ENCODE measurements at regions not wholly inside any gene's neighbourhood (a gene's known extent, or its start where the extent isn't known, plus 50 kb on each side); places are given as distances from the start of the nearest gene placed in this dataset.

DNA sequence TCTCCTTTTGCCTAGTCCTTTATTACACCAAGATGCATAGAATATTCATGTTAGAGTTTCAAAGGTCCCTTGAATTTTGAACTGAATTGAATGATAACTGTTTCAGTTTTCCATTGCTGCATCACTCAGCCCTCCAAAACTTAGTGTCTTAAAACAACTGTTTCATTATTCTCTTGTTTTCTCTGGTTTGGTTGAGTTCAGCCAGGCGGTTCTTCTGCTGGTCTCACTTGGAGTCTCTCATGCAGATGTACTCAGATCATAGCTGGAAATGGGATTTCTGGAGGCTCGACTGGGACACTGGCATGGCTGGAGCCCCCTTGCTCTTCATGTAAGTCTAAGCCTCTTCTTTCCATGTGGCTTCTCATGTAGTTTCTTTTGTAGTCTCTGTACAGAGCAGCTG lies 107.2 kb upstream of the MKI67 start:
- Histone ChIP-seq H3K9me3 (ENCODE audit: control insufficient read depth in 1 of 2, low read length in 2 of 2) (peaks cover 0 to 9% of the 10 kb centered on the region in 2 donors), H3K4me3 (ENCODE audit: low read length in 2 of 2) (no peak overlapping the region), H3K36me3 (ENCODE audit: insufficient read depth, low read length) (no peaks in the 10 kb centered on the region), H3K27ac (ENCODE audit: low read depth, low read length) (no peak overlapping the region), H3K4me1 (ENCODE audit: insufficient read depth, low read length) (no peaks in the 10 kb centered on the region), H3K27me3 (ENCODE audit: insufficient read depth, low read length) (no peaks in the 10 kb centered on the region)
- Mint-ChIP-seq H3K9me3 (peaks cover 8 to 19% (median 14%) of the 10 kb centered on the region in 8 donors), H3K27me3 (peaks cover 2 to 3% of the 10 kb centered on the region in 2 donors), H3K4me1 (no peaks in the 10 kb centered on the region), H3K4me3 (no peak overlapping the region), H3K36me3 (peaks cover 15 to 19% of the 10 kb centered on the region in 2 donors), H3K27ac (peak overlapping the region in 1 of 7 donors; percentile 26)
- DNase-seq = no peak
- intact Hi-C loops (cut with micrococcal nuclease) = no loop called here
- CTCF ChIA-PET (ENCODE audit: partially characterized antibody) = no interaction called here
- POLR2A ChIA-PET (ENCODE audit: partially characterized antibody) = no interaction called here

DNA sequence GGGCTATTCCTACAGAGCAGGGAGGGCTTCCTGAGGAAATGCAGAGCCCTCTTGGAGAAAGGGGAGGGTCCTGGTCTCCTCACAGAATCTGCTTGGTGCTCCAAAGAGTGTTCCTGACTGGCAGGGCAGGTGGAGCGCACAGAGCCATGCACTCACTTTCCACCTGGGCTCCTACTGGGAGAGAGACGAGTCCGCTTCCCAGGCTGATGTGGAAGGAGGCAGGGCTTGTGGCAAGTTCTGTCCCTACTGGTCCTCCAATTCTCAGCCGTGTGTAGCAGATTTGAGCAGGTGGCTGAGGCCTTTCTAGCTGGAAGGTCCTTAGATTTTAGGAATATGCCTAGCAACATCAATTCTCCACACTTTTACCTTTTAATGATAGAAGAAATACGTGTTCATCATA lies 111.5 kb upstream of the MKI67 start:
- Histone ChIP-seq H3K4me1 (ENCODE audit: insufficient read depth, low read length) (no peaks in the 10 kb centered on the region), H3K36me3 (ENCODE audit: insufficient read depth, low read length) (no peaks in the 10 kb centered on the region), H3K4me3 (ENCODE audit: low read length in 2 of 2) (no peak overlapping the region), H3K9me3 (ENCODE audit: control insufficient read depth in 1 of 2, low read length in 2 of 2) (peaks cover 0 to 9% of the 10 kb centered on the region in 2 donors), H3K27ac (ENCODE audit: low read depth, low read length) (no peak overlapping the region), H3K27me3 (ENCODE audit: insufficient read depth, low read length) (no peaks in the 10 kb centered on the region)
- H3K4me1 Mint-ChIP-seq = no peaks in the 10 kb centered on the region
- H3K36me3 Mint-ChIP-seq = peaks cover 12 to 19% of the 10 kb centered on the region in 2 donors
- no peak overlapping the region for H3K27ac Mint-ChIP-seq
- ChIA-PET CTCF (ENCODE audit: partially characterized antibody) (no interaction called here), POLR2A (ENCODE audit: partially characterized antibody) (no interaction called here)
- intact Hi-C loops (cut with micrococcal nuclease) = no loop called here
- H3K9me3 Mint-ChIP-seq = peaks cover 6 to 17% (median 11%) of the 10 kb centered on the region in 8 donors
- peaks cover 0 to 2% of the 10 kb centered on the region in 2 donors for H3K27me3 Mint-ChIP-seq
- no peak for DNase-seq
- H3K4me3 Mint-ChIP-seq = no peak overlapping the region

DNA sequence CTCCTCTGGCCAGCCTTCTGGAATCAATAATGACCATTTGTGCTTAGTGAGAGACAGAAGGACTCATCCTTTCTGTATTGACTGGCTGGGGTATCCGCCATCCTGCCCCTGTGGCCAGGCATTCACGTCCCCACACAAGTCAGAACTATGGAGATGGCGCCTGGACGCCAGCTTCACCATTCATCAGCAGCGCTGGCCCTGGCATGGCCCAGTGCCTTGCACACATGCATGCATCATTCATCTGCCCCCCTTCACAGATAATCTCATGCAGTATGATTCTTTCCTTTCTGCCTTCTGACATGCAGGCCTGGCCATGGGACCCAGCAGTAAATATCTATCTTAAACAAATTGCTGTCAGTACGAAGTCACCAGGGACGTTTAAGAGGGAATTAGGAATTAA lies 114.8 kb upstream of the MKI67 start:
- H3K27me3 Mint-ChIP-seq = peaks cover 0 to 5% of the 10 kb centered on the region in 2 donors
- H3K9me3 Mint-ChIP-seq = peaks cover 0 to 3% (median 0%) of the 10 kb centered on the region in 8 donors
- H3K27ac ChIP-seq (ENCODE audit: low read depth, low read length) = no peak overlapping the region
- no peaks in the 10 kb centered on the region for H3K4me1 Mint-ChIP-seq
- H3K27ac Mint-ChIP-seq = no peak overlapping the region
- H3K4me3 ChIP-seq (ENCODE audit: low read length in 2 of 2) = no peak overlapping the region
- POLR2A ChIA-PET (ENCODE audit: partially characterized antibody) = no interaction called here
- no peak overlapping the region for H3K4me3 Mint-ChIP-seq
- H3K9me3 ChIP-seq (ENCODE audit: control insufficient read depth in 1 of 2, low read length in 2 of 2) = no peaks in the 10 kb centered on the region
- intact Hi-C loops (cut with micrococcal nuclease) = no loop called here
- no peak for DNase-seq
- no peaks in the 10 kb centered on the region for H3K27me3 ChIP-seq (ENCODE audit: insufficient read depth, low read length)
- CTCF ChIA-PET (ENCODE audit: partially characterized antibody) = no interaction called here
- no peaks in the 10 kb centered on the region for H3K36me3 ChIP-seq (ENCODE audit: insufficient read depth, low read length)
- H3K36me3 Mint-ChIP-seq = peaks cover 0 to 3% of the 10 kb centered on the region in 2 donors
- no peaks in the 10 kb centered on the region for H3K4me1 ChIP-seq (ENCODE audit: insufficient read depth, low read length)

DNA sequence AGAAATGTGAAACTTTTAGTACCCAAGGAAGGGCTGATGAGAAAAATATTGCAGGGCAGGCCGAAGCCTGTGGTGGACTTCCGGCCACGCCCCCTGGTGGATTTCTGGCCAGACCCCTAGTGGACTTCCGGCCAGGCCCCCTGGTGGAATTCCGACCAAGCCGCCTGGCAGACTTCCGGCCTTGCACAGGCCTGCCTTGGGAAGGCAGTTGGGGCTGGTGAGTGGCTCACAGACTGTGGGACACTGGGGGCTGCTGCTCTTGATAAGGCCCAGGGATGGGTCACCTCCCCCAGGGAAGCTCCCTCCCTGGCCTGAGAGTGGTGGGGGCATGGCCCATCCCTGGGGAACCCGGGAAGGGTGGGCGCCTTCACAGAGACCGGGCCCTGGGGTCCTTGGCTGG lies 116.4 kb upstream of the MKI67 start:
- Mint-ChIP-seq H3K27ac (no peak overlapping the region), H3K4me3 (no peak overlapping the region), H3K4me1 (no peaks in the 10 kb centered on the region), H3K9me3 (peaks cover 0 to 3% (median 0%) of the 10 kb centered on the region in 8 donors), H3K27me3 (peaks cover 0 to 3% of the 10 kb centered on the region in 2 donors), H3K36me3 (no peaks in the 10 kb centered on the region)
- Histone ChIP-seq H3K27me3 (ENCODE audit: insufficient read depth, low read length) (no peaks in the 10 kb centered on the region), H3K27ac (ENCODE audit: low read depth, low read length) (no peak overlapping the region), H3K9me3 (ENCODE audit: control insufficient read depth in 1 of 2, low read length in 2 of 2) (no peaks in the 10 kb centered on the region), H3K4me3 (ENCODE audit: low read length in 2 of 2) (no peak overlapping the region), H3K4me1 (ENCODE audit: insufficient read depth, low read length) (no peaks in the 10 kb centered on the region), H3K36me3 (ENCODE audit: insufficient read depth, low read length) (no peaks in the 10 kb centered on the region)
- DNase-seq = no peak
- ChIA-PET POLR2A (ENCODE audit: partially characterized antibody) (no interaction called here), CTCF (ENCODE audit: partially characterized antibody) (no interaction called here)
- intact Hi-C loops (cut with micrococcal nuclease) = no loop called here

DNA sequence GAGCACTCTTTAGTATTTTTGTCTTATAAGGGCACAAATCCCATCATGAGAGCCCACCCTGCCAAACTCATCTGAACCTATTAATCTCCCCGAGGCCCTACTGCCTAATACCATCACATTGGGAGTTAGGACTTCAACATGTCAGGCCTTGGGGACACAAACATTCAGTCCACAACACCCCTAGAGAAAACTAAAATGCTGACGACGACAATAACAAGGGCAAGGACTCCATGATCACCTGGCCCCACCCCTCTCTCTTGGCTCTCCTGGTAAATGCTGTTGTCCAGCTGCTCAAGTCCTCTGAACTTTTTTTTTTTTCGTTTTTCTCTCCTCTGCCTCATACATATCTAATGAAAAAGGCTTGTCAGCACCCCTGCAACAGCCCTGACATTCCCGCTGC lies 118.8 kb upstream of the MKI67 start:
- Histone ChIP-seq H3K27me3 (ENCODE audit: insufficient read depth, low read length) (no peaks in the 10 kb centered on the region), H3K4me3 (ENCODE audit: low read length in 2 of 2) (no peak overlapping the region)
- H3K27ac Mint-ChIP-seq = no peak overlapping the region

DNA sequence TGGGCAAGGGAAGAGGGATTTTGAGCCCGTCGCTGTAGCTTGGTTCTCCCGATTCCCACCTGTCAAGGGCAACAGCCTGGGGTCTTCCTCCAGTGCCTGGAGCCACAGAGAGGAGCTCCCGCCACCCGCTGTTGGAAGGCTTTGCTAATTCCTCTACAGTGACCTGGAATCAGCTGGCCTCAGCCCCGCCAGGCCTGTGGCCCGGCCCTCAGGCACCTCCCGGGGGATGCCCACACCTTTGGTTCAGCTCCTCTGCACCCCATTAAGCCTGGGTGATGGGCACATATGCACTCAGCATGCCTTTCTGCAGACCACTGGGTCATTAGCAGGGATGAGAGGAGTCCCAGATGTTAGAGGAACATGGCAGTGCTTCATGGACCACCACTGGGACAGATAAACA lies 121.4 kb upstream of the MKI67 start:
- Mint-ChIP-seq H3K4me3 (no peak overlapping the region), H3K27ac (no peak overlapping the region), H3K9me3 (peaks cover 0 to 3% (median 0%) of the 10 kb centered on the region in 8 donors), H3K27me3 (peaks cover 0 to 3% of the 10 kb centered on the region in 2 donors), H3K36me3 (no peaks in the 10 kb centered on the region), H3K4me1 (no peaks in the 10 kb centered on the region)
- no peaks in the 10 kb centered on the region for H3K4me1 ChIP-seq (ENCODE audit: insufficient read depth, low read length)
- H3K27me3 ChIP-seq (ENCODE audit: insufficient read depth, low read length) = no peaks in the 10 kb centered on the region
- no peak overlapping the region for H3K27ac ChIP-seq (ENCODE audit: low read depth, low read length)
- H3K9me3 ChIP-seq (ENCODE audit: control insufficient read depth in 1 of 2, low read length in 2 of 2) = no peaks in the 10 kb centered on the region
- H3K4me3 ChIP-seq (ENCODE audit: low read length in 2 of 2) = no peak overlapping the region
- CTCF ChIA-PET (ENCODE audit: partially characterized antibody) = no interaction called here
- intact Hi-C loops (cut with micrococcal nuclease) = no loop called here
- no peak for DNase-seq
- no peaks in the 10 kb centered on the region for H3K36me3 ChIP-seq (ENCODE audit: insufficient read depth, low read length)
- POLR2A ChIA-PET (ENCODE audit: partially characterized antibody) = no interaction called here

More for the DNA sequence above, 118.8 kb upstream of the MKI67 start:
- no peak overlapping the region for H3K4me3 Mint-ChIP-seq
- intact Hi-C loops (cut with micrococcal nuclease) = no loop called here
- no peak for DNase-seq
- H3K4me1 Mint-ChIP-seq = no peaks in the 10 kb centered on the region
- ChIA-PET POLR2A (ENCODE audit: partially characterized antibody) (no interaction called here), CTCF (ENCODE audit: partially characterized antibody) (no interaction called here)
- H3K9me3 ChIP-seq (ENCODE audit: control insufficient read depth in 1 of 2, low read length in 2 of 2) = no peaks in the 10 kb centered on the region
- peaks cover 0 to 3% (median 0%) of the 10 kb centered on the region in 8 donors for H3K9me3 Mint-ChIP-seq
- H3K27ac ChIP-seq (ENCODE audit: low read depth, low read length) = no peak overlapping the region
- H3K36me3 Mint-ChIP-seq = no peaks in the 10 kb centered on the region
- H3K27me3 Mint-ChIP-seq = peaks cover 0 to 3% of the 10 kb centered on the region in 2 donors
- H3K4me1 ChIP-seq (ENCODE audit: insufficient read depth, low read length) = no peaks in the 10 kb centered on the region
- no peaks in the 10 kb centered on the region for H3K36me3 ChIP-seq (ENCODE audit: insufficient read depth, low read length)

DNA sequence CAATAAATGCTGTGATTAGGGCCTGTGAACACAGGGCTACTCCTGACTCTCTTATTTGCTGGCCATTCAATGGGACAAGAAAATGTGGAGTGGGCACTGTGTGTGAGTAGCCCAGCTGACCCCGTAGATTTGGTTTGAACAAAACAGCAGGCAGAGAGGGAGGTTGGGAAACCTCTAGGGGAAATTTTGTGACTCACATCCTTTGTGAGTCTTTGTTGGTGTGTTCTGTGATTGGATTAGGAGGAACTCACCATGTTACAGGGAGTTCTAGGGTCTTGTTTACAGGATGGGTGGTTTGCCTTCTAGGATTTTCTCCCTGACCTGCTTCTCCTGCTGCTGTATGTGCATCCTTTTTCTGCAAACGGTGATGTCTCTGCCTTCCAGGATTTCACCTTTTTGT lies 128.3 kb upstream of the MKI67 start:
- no peaks in the 10 kb centered on the region for H3K9me3 Mint-ChIP-seq
- POLR2A ChIA-PET (ENCODE audit: partially characterized antibody) = no interaction called here
- no peaks in the 10 kb centered on the region for H3K27me3 ChIP-seq (ENCODE audit: insufficient read depth, low read length)
- no peaks in the 10 kb centered on the region for H3K4me1 ChIP-seq (ENCODE audit: insufficient read depth, low read length)
- CTCF ChIA-PET (ENCODE audit: partially characterized antibody) = interaction anchor here (0.8 to 1.2 kb wide), 2 partner anchors 9 to 28 kb away, joined by 3 to 6 read pairs; no protein-coding TSS in a partner anchor
- H3K36me3 ChIP-seq (ENCODE audit: insufficient read depth, low read length) = no peaks in the 10 kb centered on the region
- no peak for DNase-seq
- H3K27ac Mint-ChIP-seq = no peak overlapping the region
- H3K4me3 Mint-ChIP-seq = no peak overlapping the region
- peaks cover 2 to 6% of the 10 kb centered on the region in 2 donors for H3K27me3 Mint-ChIP-seq
- intact Hi-C loops (cut with micrococcal nuclease) = no loop called here
- H3K4me1 Mint-ChIP-seq = no peaks in the 10 kb centered on the region
- no peaks in the 10 kb centered on the region for H3K9me3 ChIP-seq (ENCODE audit: control insufficient read depth in 1 of 2, low read length in 2 of 2)
- H3K36me3 Mint-ChIP-seq = no peaks in the 10 kb centered on the region
- H3K4me3 ChIP-seq (ENCODE audit: low read length in 2 of 2) = no peak overlapping the region
- no peak overlapping the region for H3K27ac ChIP-seq (ENCODE audit: low read depth, low read length)

DNA sequence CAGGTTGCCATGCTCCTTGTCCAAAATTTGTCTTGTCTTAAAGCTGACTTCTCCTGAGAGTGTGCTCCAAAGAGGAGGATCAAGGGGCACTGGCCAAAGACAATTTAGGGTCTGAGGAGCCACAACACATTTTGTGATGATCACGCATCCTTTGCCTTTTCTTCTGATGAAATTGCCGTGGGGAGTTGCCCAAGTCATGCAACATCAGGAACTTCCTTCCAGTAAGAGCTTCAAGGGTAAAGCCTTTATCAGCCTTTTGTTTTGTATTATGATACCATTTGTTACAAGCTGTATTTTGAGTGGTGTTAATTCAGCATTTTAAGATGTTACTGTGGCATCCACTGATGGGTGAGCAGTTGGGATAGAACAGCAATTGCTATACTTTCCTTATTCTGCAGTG lies 131.2 kb upstream of the MKI67 start:
- peaks cover 0 to 4% (median 0%) of the 10 kb centered on the region in 8 donors for H3K9me3 Mint-ChIP-seq
- H3K27ac Mint-ChIP-seq = no peak overlapping the region
- H3K4me1 Mint-ChIP-seq = no peaks in the 10 kb centered on the region
- ChIA-PET CTCF (ENCODE audit: partially characterized antibody) (no interaction called here), POLR2A (ENCODE audit: partially characterized antibody) (no interaction called here)
- Histone ChIP-seq H3K4me1 (ENCODE audit: insufficient read depth, low read length) (no peaks in the 10 kb centered on the region), H3K9me3 (ENCODE audit: control insufficient read depth in 1 of 2, low read length in 2 of 2) (no peaks in the 10 kb centered on the region), H3K4me3 (ENCODE audit: low read length in 2 of 2) (no peak overlapping the region), H3K27me3 (ENCODE audit: insufficient read depth, low read length) (no peaks in the 10 kb centered on the region), H3K36me3 (ENCODE audit: insufficient read depth, low read length) (no peaks in the 10 kb centered on the region), H3K27ac (ENCODE audit: low read depth, low read length) (no peak overlapping the region)
- no peaks in the 10 kb centered on the region for H3K36me3 Mint-ChIP-seq
- H3K27me3 Mint-ChIP-seq = peaks cover 7 to 15% of the 10 kb centered on the region in 2 donors
- intact Hi-C loops (cut with micrococcal nuclease) = no loop called here
- DNase-seq = no peak
- H3K4me3 Mint-ChIP-seq = no peak overlapping the region

Measured in CD4-positive, alpha-beta memory T cell (primary cell).